ENCODE measurements at regions not wholly inside any gene's neighbourhood (a gene's known extent, or its start where the extent isn't known, plus 50 kb on each side); places are given as distances from the start of the nearest gene placed in this dataset.

- DNase-seq, result peak; percentile 49
Observed at GRCh38 chr17:77420804-77421629, 280.2 kb downstream of the SEC14L1 start.

DNA sequence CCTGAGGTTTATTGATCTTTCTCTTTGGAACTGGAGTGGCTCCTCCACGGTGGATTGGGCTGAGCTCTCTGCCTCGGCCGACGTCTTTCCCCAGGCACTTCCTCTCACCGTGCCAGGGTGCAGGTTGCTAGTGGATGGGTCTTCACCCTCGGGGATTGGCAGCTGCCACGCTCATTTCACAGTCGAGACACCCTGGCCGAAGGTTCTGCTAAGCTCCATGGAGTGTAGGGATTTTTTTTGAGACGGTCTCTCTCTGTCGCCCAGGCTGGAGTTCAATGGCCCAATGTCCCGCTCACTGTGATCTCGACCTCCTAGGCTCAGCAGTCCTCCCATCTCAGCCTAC is 280.8 kb downstream of the SEC14L1 start:
- DNase-seq, result no peak

- no peak for DNase-seq
Observed at GRCh38 chr17:77422104-77422747, 281.5 kb downstream of the SEC14L1 start.

- no peak for DNase-seq
Observed at GRCh38 chr17:77422748-77423113, 282.0 kb downstream of the SEC14L1 start.

DNA sequence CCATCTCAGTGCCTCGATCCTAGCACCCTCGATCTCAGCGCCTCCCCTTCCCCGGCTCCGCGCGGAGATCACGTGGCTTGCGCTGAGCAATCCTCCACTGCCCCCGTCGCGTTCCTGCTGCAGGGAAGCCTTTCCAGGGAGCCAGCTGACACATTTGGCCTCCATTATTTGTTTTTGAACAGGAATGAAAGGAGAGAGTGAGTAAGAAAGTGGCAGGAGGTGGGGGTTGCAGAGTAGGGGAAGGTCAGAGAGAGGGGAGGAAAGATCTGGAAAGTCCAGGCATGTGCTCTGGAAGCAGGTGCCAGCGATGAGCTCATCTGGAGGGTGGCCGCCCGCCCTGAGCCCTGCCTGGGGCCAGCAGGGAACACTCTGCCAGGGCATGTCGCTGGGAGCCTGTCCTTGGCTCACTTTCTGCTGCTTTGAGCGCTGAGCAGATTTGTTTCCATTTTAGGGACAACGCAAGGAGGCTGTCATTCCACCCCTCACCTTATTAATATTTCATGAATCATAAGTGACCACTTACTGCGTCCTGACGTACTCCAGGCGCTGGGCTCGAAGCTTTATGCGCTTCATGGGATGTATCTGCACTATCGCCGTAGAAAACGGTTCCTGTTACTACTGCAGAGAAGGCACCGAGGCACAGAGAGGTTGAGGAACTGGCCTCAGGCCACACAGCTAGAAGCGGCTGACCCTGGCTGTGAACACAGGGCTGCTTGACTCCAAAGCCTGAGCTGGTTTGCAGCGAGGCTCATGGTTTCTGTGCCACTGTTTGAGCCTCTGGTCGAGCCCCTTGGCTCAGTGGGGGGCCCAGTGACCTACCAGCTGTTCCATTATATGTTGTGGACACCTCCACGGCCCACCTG is 283.1 kb downstream of the SEC14L1 start:
- peak; percentile 72 for DNase-seq

- DNase-seq, result peak; percentile 84
Observed at GRCh38 chr17:77424585-77425344, 284.0 kb downstream of the SEC14L1 start.

GRCh38 chr17:77425348-77425747 is 284.6 kb downstream of the SEC14L1 start:
- no peak for DNase-seq

DNA sequence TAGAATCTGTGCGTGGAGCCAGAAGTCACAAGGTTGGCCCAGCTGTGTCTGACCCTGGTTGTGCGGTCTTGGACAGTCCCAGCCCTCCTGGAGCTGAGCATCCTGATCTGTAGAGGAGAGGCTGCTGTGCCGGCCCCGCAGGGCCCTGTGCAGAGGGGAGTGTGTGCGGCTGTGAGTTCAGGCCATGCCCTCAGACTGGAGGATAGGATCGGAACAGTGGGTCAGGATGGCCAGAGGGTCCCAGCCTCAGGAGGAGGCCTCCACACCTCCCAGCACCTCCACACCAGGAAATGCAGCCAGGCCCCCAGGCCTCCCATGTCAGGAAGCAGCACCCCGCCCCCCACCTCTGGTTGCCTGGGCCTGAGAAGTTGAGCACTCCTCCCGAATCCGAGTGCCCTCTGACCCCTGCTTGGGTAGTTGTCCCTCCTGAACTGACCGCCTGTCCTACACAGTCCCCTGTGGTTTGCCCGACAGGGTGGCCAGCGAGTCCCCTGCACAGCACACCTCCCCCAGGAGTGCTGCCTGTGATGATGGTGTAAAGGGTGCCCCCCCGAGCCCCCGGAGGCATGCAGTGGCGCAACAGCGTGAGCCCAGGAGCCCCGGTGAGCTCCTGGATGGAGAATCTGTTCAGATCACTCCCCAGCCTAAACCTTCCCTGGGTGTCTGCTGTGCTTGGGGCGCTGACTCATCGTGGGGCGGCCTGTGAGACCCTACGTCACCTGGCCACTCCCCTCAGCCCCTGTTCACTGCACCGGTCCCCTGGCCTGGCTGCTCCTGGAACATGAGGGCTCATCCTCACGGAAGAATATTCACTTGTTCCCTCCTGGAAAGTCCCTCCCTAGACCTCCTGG is 285.2 kb downstream of the SEC14L1 start:
- DNase-seq, result peak; percentile 59

GRCh38 chr17:77426676-77427386 is 286.1 kb downstream of the SEC14L1 start:
- no peak for DNase-seq

DNA sequence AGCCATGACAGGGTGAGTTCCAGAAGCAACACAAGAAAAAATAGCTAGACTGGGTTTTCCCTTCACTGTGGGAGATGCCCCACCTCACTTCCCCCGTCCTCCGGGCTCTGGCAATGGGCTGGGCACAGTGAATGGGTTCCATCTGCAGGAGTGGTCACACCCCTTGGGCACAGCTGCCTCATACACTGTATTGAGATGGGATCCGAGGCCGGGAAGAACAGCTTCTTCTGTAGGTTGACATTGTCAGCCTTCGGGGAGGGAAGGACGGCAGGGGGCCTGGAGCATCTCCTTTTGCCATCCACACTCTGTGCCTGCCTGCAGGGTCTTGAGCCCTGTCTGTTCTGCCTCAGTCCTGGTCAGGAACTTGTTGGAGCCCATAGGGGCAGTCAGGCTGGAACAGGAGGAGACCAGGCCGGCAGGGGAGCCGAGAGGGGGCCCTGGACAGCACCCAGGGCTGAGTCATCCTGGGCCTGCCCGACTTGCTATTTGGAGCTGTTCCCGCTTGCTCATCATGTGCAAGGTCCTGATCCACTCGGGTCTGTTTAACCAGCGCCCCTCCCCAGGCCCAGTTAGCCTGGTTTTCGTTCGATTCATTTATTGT is 286.7 kb downstream of the SEC14L1 start:
- no peak for DNase-seq

DNA sequence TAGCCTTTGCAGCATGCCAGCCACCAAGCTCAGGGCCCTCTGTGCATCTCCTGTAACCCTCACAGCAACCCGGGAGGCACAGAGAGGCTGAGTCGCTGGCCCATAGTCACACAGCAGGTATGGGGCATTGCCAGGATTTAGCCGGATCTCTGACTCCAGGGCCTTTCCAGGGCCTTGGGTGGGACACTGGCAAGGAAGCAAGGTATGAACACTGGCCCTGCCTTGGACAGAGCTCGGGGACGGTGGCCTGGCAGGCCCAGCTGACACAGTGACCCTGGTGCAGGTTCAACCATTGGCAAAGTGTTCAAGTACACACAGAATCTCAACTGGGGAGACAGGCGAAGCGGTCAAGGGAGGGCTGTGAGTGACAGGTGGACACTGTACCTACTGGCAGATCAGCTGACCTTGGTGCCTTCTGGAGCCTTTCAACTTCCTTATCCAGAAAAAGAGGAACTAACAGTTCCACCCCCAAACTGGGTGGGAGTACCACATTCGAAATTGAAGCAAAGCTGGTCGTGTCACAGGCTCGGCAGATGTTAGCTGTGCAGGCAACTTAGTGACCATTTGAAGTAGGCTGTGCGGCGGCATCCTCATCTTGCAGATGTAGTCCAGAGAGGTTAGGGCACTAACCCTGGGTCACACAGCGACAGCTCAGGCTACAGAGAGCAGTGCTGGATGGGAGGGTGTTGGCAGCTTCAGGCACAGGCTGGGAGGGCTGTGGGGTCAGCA is 287.4 kb downstream of the SEC14L1 start:
- no peak for DNase-seq

DNA sequence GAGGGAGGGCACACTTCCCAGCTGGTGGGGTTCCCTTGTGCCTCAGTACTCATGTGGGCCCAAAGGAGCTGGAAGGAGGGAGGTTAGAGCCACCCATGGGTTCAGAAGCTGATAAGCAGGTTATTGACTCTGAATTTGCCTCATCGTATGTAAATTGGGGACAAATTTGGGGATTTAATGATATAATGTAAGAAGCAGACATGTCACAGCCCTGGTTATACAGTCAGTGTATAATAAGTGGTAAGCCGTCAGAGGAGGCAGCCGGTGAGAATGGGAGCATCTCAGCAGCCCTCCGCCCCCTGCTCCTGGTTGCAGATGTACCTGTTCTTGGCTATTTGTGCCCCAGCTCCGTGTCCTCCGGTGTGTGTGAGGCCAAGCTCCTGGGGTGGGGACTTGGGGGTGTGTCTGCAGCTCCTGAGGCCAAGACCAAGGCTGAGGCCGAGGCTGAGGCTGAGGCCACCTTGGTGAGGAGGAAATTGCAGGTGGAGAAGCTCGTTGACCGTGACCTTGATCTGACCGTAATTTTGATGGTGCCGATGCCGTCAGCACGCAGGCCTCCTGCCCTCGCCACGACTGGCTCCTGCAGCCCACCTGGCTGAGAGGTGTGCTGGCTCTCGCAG is 288.1 kb downstream of the SEC14L1 start:
- DNase-seq, result no peak

DNA sequence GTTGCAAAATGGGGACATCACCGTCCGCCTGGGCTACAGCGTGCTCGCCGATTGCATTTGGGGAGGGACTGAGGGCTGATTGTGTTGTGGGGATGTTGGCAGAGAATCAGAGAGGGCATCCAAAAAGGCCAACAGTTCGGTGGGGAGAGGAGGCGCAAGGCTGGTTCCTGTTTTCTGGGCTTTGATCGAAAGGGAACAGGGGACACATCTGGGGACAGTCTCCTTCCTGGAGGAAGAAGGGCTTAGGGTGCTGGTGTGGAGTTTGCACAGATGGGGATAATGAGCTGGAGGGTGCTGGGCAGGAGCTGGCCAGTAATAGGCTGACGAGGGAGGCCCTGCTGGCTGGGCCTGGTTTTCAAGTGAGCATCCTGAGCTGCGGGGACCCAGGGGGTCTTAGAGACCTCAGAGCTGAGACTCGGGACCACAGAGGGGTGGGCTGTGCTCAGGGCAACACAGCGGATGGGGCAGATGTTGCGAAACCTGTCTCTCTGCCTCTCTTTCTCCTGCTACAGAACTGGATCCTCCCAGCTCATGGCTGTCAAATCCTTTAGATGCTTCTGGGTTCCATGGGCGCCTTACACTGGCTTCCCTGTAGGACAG is 288.7 kb downstream of the SEC14L1 start:
- DNase-seq, result no peak

DNA sequence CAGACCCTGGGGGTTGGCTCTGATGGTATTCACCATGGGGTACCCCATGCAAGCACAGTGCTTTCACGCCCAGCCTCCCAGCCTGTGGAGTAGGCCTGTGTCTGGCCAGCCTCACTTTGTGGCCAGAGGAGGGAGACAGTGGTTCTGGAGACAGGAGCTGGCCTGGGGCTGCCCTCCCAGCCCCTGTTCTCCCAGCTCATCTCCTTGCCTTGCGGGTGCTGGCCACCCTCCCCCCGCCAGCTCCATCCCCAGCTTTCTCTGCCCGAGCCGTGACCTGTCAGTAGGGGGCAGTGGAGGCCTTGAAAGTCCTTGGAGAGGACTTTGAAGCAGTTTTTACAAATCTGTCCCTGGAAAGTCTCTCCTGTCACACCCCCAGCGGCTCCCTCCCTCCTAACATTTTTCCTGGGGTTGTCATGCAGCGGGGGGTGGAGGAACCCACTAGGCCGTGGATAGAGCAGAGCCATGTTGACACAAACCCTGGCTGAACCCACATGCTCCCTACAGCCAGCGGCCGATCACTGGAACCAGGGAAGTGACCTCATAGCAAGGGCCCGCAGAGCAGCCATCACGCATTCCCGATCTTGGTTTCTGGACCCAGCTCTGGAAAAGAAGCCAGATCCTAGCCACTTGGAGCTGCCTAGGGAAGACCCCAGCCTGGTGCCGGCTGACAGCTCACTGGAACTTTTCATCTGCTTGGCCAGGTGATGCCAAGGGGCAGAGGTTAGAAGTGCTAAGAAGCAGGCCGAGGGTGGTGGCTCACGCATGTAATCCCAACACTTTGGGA is 289.4 kb downstream of the SEC14L1 start:
- DNase-seq, result peak; percentile 86

DNA sequence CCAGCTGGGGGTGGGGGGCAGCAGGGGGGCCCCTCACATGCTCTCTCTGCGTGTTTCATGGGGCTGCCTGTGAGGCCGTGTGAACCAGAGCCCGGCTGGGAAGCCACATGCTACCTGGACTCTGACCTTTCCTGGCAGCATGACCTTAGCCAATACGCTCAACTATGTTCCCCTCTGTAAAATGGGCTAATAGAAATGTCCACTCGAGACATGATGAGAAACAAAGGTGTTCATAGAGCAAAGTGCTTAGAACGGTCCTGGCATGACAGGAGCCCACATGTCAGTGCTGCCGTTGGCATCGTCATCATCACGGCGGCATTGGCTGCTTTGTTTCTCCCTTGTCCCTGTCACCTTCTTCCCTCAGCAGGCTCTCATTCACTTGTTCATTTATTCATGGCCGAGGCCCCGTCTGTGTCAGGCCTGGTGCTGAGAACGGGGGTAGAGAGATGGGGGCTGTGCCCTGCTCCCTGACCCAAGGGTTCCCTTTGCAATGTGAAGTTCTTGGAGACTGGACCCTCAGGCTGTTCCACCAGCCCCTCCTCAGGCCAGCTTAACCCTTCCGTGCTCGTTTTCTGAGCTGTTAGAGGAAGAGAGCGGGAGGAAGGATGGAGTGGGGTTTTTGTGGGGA is 291.4 kb downstream of the SEC14L1 start:
- no peak for DNase-seq

- no peak for DNase-seq
Observed at GRCh38 chr17:77432742-77433141, 292.0 kb downstream of the SEC14L1 start.

GRCh38 chr17:77433385-77434135 is 292.8 kb downstream of the SEC14L1 start:
- DNase-seq, result no peak
